RCC 7860 (cell line): ENCODE measurements at regions not wholly inside any gene's neighbourhood (a gene's known extent, or its start where the extent isn't known, plus 50 kb on each side); places are given as distances from the start of the nearest gene placed in this dataset.
"Not testable (repeated sequence)": the region's sequence is repeated elsewhere in the genome, so short reads cannot be mapped to it uniquely, and the experiment has no call there.

Source experiments
- DNase-seq: peaks from one replicate; pipeline ENCODE4 v3.0.0-alpha.2; 2015; ENCODE audit warnings: low spot score
- FAIRE-seq: peaks from 2 replicates; lab custom pipeline; 2012; peaks lifted over from hg19 to GRCh38; lab: Jason Lieb, UNC

GRCh38 chr13:56512336-56512735 is 628.4 kb upstream of the PRR20A start:
- not testable (repeated sequence) for FAIRE-seq, DNase-seq

- FAIRE-seq (no peak), DNase-seq (no peak)
Measured at GRCh38 chr13:56515441-56515840, 625.3 kb upstream of the PRR20A start.

- DNase-seq: no peak
- no peak for FAIRE-seq
Measured at GRCh38 chr13:56528040-56528790, 612.5 kb upstream of the PRR20A start.

- FAIRE-seq (no peak), DNase-seq (no peak)
Measured at GRCh38 chr13:56530096-56530495, 610.6 kb upstream of the PRR20A start.

GRCh38 chr13:56547921-56548320 is 592.8 kb upstream of the PRR20A start:
- FAIRE-seq, DNase-seq: not testable (repeated sequence)

- FAIRE-seq: no peak
- no peak for DNase-seq
Measured at GRCh38 chr13:56558698-56559320, 581.9 kb upstream of the PRR20A start.

GRCh38 chr13:56561327-56561726 is 579.4 kb upstream of the PRR20A start:
- FAIRE-seq (no peak), DNase-seq (no peak)

GRCh38 chr13:56563663-56564062 is 577.1 kb upstream of the PRR20A start:
- no peak for DNase-seq

GRCh38 chr13:56586976-56587375 is 553.7 kb upstream of the PRR20A start:
- no peak for FAIRE-seq

More at GRCh38 chr13:56563663-56564062, 577.1 kb upstream of the PRR20A start:
- no peak for FAIRE-seq

GRCh38 chr13:56615572-56615971 is 525.1 kb upstream of the PRR20A start:
- no peak for FAIRE-seq
- DNase-seq: no peak

More at GRCh38 chr13:56586976-56587375, 553.7 kb upstream of the PRR20A start:
- no peak for DNase-seq

- no peak for DNase-seq
- FAIRE-seq: no peak
Measured at GRCh38 chr13:56622840-56623239, 517.9 kb upstream of the PRR20A start.

- FAIRE-seq, DNase-seq: not testable (repeated sequence)
Measured at GRCh38 chr13:56628886-56629285, 511.8 kb upstream of the PRR20A start.

- not testable (repeated sequence) for FAIRE-seq, DNase-seq
Measured at GRCh38 chr13:56631060-56631459, 509.7 kb upstream of the PRR20A start.

GRCh38 chr13:56653043-56653442 is 487.7 kb upstream of the PRR20A start:
- DNase-seq (no peak), FAIRE-seq (no peak)

- FAIRE-seq (no peak), DNase-seq (no peak)
Measured at GRCh38 chr13:56659041-56659471, 481.7 kb upstream of the PRR20A start.

GRCh38 chr13:56670563-56670962 is 470.2 kb upstream of the PRR20A start:
- DNase-seq (no peak), FAIRE-seq (no peak)

GRCh38 chr13:56681404-56681803 is 459.3 kb upstream of the PRR20A start:
- DNase-seq (no peak), FAIRE-seq (no peak)

- FAIRE-seq: no peak
- no peak for DNase-seq
Measured at GRCh38 chr13:56687131-56687530, 453.6 kb upstream of the PRR20A start.

- no peak for FAIRE-seq
- no peak for DNase-seq
Measured at GRCh38 chr13:56697011-56697410, 443.7 kb upstream of the PRR20A start.

- no peak for DNase-seq
- FAIRE-seq: no peak
Measured at GRCh38 chr13:56700324-56700723, 440.4 kb upstream of the PRR20A start.

GRCh38 chr13:56706485-56706884 is 434.2 kb upstream of the PRR20A start:
- no peak for FAIRE-seq
- no peak for DNase-seq

- FAIRE-seq: no peak
- DNase-seq: no peak
Measured at GRCh38 chr13:56713656-56714055, 427.1 kb upstream of the PRR20A start.
